ENCODE measurements at regions not wholly inside any gene's neighbourhood (a gene's known extent, or its start where the extent isn't known, plus 50 kb on each side); places are given as distances from the start of the nearest gene placed in this dataset.
A peak's percentile ranks its signal among the peaks of the same experiment; 100 is the strongest.

GRCh38 chr6:7468382-7469081 is 72.9 kb upstream of the DSP start:
- H3K4me1 ChIP-seq (ENCODE audit: control insufficient read depth in 1 of 2, insufficient read depth in 2 of 2, low read length in 2 of 2): peaks cover 0 to 5% of the 10 kb centered on the region in 2 donors
- H3K36me3 ChIP-seq (ENCODE audit: control insufficient read depth in 1 of 2, insufficient read depth in 2 of 2, low read length in 2 of 2): no peaks in the 10 kb centered on the region
- H3K27me3 ChIP-seq (ENCODE audit: low read depth, low read length): no peaks in the 10 kb centered on the region
- no peaks in the 10 kb centered on the region for H3K9me3 ChIP-seq (ENCODE audit: control insufficient read depth in 1 of 2, low read length in 2 of 2)
- H3K27ac ChIP-seq (ENCODE audit: low read length): no peak overlapping the region
- H3K4me3 ChIP-seq (ENCODE audit: low read depth in 1 of 2, low read length in 2 of 2): peak overlapping the region; percentile 52 to 61

DNA sequence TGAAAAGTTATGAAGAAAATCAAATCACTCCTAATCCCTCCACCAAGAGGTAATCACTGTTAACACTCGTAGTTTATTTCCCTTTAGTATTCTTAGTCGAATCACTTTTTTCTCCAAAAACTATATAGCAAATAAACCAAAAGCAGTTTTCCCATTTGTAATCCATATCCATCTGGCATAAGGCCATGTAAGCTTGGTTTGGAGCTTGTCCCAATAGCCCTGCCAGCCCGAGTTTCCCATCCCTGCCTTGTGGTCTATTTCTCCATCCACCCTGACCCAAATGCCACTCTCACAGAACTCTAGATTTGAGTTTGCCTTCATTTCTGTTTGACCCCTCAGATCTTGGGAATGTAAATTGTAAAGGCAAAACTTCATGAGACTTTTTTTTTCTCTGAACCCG is 71.8 kb upstream of the DSP start:
- H3K36me3 ChIP-seq (ENCODE audit: control insufficient read depth in 1 of 2, insufficient read depth in 2 of 2, low read length in 2 of 2): no peaks in the 10 kb centered on the region

GRCh38 chr6:7471171-7471570 is 70.3 kb upstream of the DSP start:
- Histone ChIP-seq H3K27ac (ENCODE audit: low read length) (no peak overlapping the region), H3K4me3 (ENCODE audit: low read depth in 1 of 2, low read length in 2 of 2) (no peak overlapping the region), H3K4me1 (ENCODE audit: control insufficient read depth in 1 of 2, insufficient read depth in 2 of 2, low read length in 2 of 2) (peaks cover 0 to 5% of the 10 kb centered on the region in 2 donors), H3K27me3 (ENCODE audit: low read depth, low read length) (no peaks in the 10 kb centered on the region), H3K36me3 (ENCODE audit: control insufficient read depth in 1 of 2, insufficient read depth in 2 of 2, low read length in 2 of 2) (no peaks in the 10 kb centered on the region), H3K9me3 (ENCODE audit: control insufficient read depth in 1 of 2, low read length in 2 of 2) (no peaks in the 10 kb centered on the region)

More for the DNA sequence above, 71.8 kb upstream of the DSP start:
- Histone ChIP-seq H3K27me3 (ENCODE audit: low read depth, low read length) (no peaks in the 10 kb centered on the region), H3K4me3 (ENCODE audit: low read depth in 1 of 2, low read length in 2 of 2) (no peak overlapping the region), H3K9me3 (ENCODE audit: control insufficient read depth in 1 of 2, low read length in 2 of 2) (no peaks in the 10 kb centered on the region), H3K4me1 (ENCODE audit: control insufficient read depth in 1 of 2, insufficient read depth in 2 of 2, low read length in 2 of 2) (peaks cover 0 to 5% of the 10 kb centered on the region in 2 donors), H3K27ac (ENCODE audit: low read length) (no peak overlapping the region)

DNA sequence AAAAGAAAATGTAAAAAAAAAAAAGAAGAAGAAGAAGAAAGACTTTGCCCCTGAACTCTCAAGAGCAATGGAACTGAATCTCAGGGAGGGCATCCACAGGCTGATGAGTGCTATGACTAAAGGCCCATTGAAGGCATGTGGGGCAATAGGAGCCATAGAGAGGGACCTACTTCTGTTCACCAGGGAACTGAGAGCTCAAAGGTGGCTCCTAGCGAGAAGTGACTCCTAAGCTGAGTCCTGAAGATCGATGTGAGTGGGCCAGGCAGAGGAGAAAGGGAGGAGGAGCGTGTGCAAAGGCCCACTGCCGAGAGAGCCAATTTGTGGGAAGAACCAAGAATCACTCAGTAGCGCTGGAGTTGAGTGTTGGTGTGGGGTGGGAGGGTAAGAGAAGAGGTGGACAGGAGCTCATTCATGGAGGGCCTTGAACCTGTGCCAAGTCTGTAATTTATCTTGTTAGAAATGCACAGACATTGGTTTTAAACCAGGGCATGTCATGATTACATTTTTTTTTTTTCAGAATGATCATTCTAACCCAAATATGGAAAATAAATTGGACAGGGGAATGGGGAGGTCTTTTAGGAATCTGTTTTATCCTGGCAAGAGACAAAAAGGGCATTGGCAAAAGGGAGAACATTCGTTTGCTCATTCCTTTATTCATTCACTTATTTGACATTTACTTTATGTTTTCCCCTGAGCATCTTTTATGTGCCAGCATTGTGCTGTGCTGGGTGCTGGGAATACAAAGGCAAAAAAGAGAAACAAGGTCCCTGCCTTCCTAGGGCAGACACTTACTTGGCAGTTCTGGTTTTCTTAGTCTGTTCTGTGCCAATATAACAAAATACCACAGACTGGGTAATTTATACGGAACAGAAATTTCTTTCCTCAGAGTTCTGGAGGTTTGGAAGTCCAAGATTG is 67.4 kb upstream of the DSP start:
- H3K9me3 ChIP-seq (ENCODE audit: control insufficient read depth in 1 of 2, low read length in 2 of 2): no peaks in the 10 kb centered on the region
- H3K27me3 ChIP-seq (ENCODE audit: low read depth, low read length): no peaks in the 10 kb centered on the region
- H3K4me1 ChIP-seq (ENCODE audit: control insufficient read depth in 1 of 2, insufficient read depth in 2 of 2, low read length in 2 of 2): no peaks in the 10 kb centered on the region
- H3K36me3 ChIP-seq (ENCODE audit: control insufficient read depth in 1 of 2, insufficient read depth in 2 of 2, low read length in 2 of 2): no peaks in the 10 kb centered on the region
- no peak overlapping the region for H3K27ac ChIP-seq (ENCODE audit: low read length)
- no peak overlapping the region for H3K4me3 ChIP-seq (ENCODE audit: low read depth in 1 of 2, low read length in 2 of 2)

DNA sequence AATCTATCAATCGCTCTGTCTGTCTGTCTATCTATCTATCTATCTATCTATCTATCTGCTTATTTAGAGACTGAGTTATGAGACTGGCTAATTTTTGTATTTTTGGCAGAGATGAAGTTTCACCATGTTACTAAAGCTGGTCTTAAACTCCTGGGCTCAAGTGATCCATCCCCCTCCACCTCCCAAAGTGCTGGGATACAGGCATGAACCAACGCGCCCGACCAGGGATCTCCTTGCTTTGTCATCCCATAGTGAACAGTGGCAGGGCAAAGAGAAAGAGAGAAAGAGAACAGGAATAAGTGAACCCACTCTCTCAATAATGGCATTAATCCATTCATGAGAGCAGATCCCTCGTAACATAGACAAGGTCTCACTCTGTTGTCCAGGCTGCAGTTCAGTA is 66.4 kb upstream of the DSP start:
- Histone ChIP-seq H3K9me3 (ENCODE audit: control insufficient read depth in 1 of 2, low read length in 2 of 2) (no peaks in the 10 kb centered on the region), H3K27me3 (ENCODE audit: low read depth, low read length) (no peaks in the 10 kb centered on the region), H3K36me3 (ENCODE audit: control insufficient read depth in 1 of 2, insufficient read depth in 2 of 2, low read length in 2 of 2) (no peaks in the 10 kb centered on the region), H3K4me1 (ENCODE audit: control insufficient read depth in 1 of 2, insufficient read depth in 2 of 2, low read length in 2 of 2) (no peaks in the 10 kb centered on the region), H3K4me3 (ENCODE audit: low read depth in 1 of 2, low read length in 2 of 2) (no peak overlapping the region), H3K27ac (ENCODE audit: low read length) (no peak overlapping the region)

GRCh38 chr6:7479801-7480266 is 61.6 kb upstream of the DSP start:
- Histone ChIP-seq H3K27me3 (ENCODE audit: low read depth, low read length) (no peaks in the 10 kb centered on the region), H3K36me3 (ENCODE audit: control insufficient read depth in 1 of 2, insufficient read depth in 2 of 2, low read length in 2 of 2) (no peaks in the 10 kb centered on the region), H3K27ac (ENCODE audit: low read length) (no peak overlapping the region), H3K4me3 (ENCODE audit: low read depth in 1 of 2, low read length in 2 of 2) (no peak overlapping the region), H3K4me1 (ENCODE audit: control insufficient read depth in 1 of 2, insufficient read depth in 2 of 2, low read length in 2 of 2) (no peaks in the 10 kb centered on the region), H3K9me3 (ENCODE audit: control insufficient read depth in 1 of 2, low read length in 2 of 2) (no peaks in the 10 kb centered on the region)

DNA sequence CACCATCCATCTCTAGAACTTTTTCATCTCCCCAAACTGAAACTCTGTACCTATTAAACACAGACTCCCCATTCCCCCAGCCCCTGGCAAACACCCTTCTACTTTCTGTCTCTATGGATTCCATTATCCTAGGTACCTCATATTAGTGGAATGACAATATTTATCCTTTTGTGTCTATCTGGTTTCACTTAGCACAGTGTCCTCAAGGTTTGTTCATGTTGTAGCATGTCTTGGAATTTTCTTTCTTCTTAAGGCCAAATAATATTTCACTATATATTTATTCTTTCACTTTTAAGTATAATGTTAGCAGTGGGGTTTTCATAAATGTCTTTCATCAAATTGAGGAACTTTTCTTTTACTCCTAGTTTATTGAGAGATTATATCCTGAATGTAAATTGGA is 56.8 kb upstream of the DSP start:
- no peaks in the 10 kb centered on the region for H3K9me3 ChIP-seq (ENCODE audit: control insufficient read depth in 1 of 2, low read length in 2 of 2)
- no peak overlapping the region for H3K4me3 ChIP-seq (ENCODE audit: low read depth in 1 of 2, low read length in 2 of 2)
- H3K4me1 ChIP-seq (ENCODE audit: control insufficient read depth in 1 of 2, insufficient read depth in 2 of 2, low read length in 2 of 2): no peaks in the 10 kb centered on the region
- H3K36me3 ChIP-seq (ENCODE audit: control insufficient read depth in 1 of 2, insufficient read depth in 2 of 2, low read length in 2 of 2): no peaks in the 10 kb centered on the region
- no peak overlapping the region for H3K27ac ChIP-seq (ENCODE audit: low read length)
- H3K27me3 ChIP-seq (ENCODE audit: low read depth, low read length): no peaks in the 10 kb centered on the region

- no peak overlapping the region for H3K4me3 ChIP-seq (ENCODE audit: low read depth in 1 of 2, low read length in 2 of 2)
- H3K9me3 ChIP-seq (ENCODE audit: control insufficient read depth in 1 of 2, low read length in 2 of 2): no peaks in the 10 kb centered on the region
- H3K4me1 ChIP-seq (ENCODE audit: control insufficient read depth in 1 of 2, insufficient read depth in 2 of 2, low read length in 2 of 2): no peaks in the 10 kb centered on the region
- no peak overlapping the region for H3K27ac ChIP-seq (ENCODE audit: low read length)
- no peaks in the 10 kb centered on the region for H3K36me3 ChIP-seq (ENCODE audit: control insufficient read depth in 1 of 2, insufficient read depth in 2 of 2, low read length in 2 of 2)
- H3K27me3 ChIP-seq (ENCODE audit: low read depth, low read length): no peaks in the 10 kb centered on the region
Observed at GRCh38 chr6:7486951-7487350, 54.5 kb upstream of the DSP start.

DNA sequence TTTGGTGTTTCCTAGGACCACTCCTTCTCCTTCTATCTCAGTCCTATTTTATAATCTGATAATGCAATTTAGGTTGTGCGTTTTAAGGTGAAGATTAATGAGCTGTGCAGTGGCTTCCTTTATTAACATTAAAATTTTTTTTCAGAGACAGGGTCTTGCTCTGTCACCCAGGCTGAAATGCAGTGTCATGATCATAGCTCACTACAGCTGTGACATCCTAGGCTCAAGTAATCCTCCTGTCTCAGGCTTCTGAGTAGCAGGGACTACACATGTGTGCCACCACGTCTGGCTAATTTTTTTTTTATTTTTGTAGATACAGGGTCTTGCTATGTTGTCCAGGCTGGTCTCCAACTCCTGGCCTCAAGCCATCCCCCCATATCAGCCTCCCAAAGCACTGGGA is 53.0 kb upstream of the DSP start:
- H3K27ac ChIP-seq (ENCODE audit: low read length): no peak overlapping the region
- no peaks in the 10 kb centered on the region for H3K4me1 ChIP-seq (ENCODE audit: control insufficient read depth in 1 of 2, insufficient read depth in 2 of 2, low read length in 2 of 2)
- H3K27me3 ChIP-seq (ENCODE audit: low read depth, low read length): no peaks in the 10 kb centered on the region
- H3K9me3 ChIP-seq (ENCODE audit: control insufficient read depth in 1 of 2, low read length in 2 of 2): peaks cover 0 to 4% of the 10 kb centered on the region in 2 donors
- no peak overlapping the region for H3K4me3 ChIP-seq (ENCODE audit: low read depth in 1 of 2, low read length in 2 of 2)
- H3K36me3 ChIP-seq (ENCODE audit: control insufficient read depth in 1 of 2, insufficient read depth in 2 of 2, low read length in 2 of 2): no peaks in the 10 kb centered on the region

DNA sequence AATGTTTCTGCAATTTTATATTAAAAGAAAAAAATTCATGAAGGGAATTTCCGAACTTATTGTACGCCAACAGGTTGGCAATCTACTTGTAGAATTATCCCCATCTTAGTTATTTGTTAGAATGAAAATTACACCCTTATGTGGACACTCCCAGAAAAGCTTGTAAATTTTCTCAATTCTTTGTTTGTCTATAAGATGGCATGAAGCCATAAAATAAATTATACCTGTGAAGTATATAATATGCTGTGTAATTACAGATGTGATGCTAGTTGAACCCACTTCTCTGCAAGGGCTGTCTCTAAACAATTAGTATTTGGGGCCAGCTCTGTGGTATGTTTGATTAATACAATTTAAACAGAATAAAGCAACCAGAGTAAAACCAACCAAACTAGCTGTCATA is 52.1 kb upstream of the DSP start:
- H3K4me3 ChIP-seq (ENCODE audit: low read depth in 1 of 2, low read length in 2 of 2): no peak overlapping the region
- peaks cover 0 to 4% of the 10 kb centered on the region in 2 donors for H3K9me3 ChIP-seq (ENCODE audit: control insufficient read depth in 1 of 2, low read length in 2 of 2)
- H3K27ac ChIP-seq (ENCODE audit: low read length): no peak overlapping the region
- no peaks in the 10 kb centered on the region for H3K4me1 ChIP-seq (ENCODE audit: control insufficient read depth in 1 of 2, insufficient read depth in 2 of 2, low read length in 2 of 2)
- H3K36me3 ChIP-seq (ENCODE audit: control insufficient read depth in 1 of 2, insufficient read depth in 2 of 2, low read length in 2 of 2): no peaks in the 10 kb centered on the region
- H3K27me3 ChIP-seq (ENCODE audit: low read depth, low read length): no peaks in the 10 kb centered on the region
